ENCODE measurements at regions not wholly inside any gene's neighbourhood (a gene's known extent, or its start where the extent isn't known, plus 50 kb on each side); places are given as distances from the start of the nearest gene placed in this dataset.

DNA sequence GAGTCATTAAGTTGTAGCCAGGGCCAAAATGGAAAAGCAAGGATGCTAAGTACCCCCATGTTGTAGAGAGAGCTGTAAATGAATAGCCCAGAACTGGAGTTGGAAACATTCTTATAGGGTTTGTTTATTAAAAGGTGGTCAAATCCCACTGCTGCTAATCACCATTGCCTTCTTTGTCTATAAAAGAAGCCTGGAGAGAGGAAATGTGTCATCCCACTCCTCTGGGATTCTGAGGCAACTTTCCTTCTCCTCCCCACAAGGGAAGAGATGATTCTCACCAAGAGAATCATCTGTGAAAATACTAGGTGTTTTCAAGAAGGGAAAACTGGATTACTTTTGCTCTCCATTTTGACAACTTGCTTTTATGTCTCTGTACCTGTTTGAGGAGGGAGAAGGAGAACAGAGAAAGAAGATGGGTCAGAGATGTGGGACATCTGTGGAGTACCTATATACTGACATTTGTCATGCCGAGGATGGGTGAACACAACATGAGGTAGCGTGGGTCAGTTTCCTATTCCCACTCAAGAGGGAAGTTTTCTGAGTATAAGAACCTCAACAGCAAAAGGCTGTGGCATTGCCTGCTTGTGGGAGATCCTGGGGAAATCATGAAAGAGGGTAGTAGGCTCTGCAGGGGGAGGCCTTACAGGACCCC is 262.2 kb downstream of the KIF20B start:
- TF ChIP-seq POLR2A (IDR thresholded peaks at IDR 0.05) = no peak
- no peak for TF ChIP-seq CTCF (IDR thresholded peaks at IDR 0.05)
- no peak for TF ChIP-seq POLR2AphosphoS5 (IDR thresholded peaks at IDR 0.05; ENCODE audit: insufficient read depth in 1 of 2, low read depth in 1 of 2)

Measured in vagina (tissue), 2 donors.